ENCODE measurements at regions not wholly inside any gene's neighbourhood (a gene's known extent, or its start where the extent isn't known, plus 50 kb on each side); places are given as distances from the start of the nearest gene placed in this dataset.

DNA sequence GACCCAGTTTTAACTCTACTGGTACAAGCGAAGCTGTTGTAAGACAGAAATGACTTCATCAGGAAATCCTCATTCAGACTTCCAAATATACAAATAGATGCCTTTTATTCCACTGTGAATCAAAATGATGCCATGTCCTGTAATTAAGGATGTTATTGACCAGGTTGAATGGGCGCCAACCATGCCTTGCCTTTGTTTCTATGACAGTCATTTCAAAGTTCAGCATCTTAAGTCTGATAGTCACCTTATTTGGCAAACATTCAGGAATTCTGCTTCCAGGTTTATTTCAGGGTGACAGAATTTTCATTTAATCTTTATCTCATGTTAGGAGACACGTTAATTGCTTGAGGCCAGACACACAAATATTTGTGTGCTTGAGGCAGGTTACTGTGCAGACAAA, 592.8 kb upstream of the JAG1 start:
- TF ChIP-seq, protein P1, sequence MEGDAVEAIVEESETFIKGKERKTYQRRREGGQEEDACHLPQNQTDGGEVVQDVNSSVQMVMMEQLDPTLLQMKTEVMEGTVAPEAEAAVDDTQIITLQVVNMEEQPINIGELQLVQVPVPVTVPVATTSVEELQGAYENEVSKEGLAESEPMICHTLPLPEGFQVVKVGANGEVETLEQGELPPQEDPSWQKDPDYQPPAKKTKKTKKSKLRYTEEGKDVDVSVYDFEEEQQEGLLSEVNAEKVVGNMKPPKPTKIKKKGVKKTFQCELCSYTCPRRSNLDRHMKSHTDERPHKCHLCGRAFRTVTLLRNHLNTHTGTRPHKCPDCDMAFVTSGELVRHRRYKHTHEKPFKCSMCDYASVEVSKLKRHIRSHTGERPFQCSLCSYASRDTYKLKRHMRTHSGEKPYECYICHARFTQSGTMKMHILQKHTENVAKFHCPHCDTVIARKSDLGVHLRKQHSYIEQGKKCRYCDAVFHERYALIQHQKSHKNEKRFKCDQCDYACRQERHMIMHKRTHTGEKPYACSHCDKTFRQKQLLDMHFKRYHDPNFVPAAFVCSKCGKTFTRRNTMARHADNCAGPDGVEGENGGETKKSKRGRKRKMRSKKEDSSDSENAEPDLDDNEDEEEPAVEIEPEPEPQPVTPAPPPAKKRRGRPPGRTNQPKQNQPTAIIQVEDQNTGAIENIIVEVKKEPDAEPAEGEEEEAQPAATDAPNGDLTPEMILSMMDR (IDR thresholded peaks at IDR 0.05; ENCODE audit: poor library complexity, severe bottlenecking), result no peak
- TF ChIP-seq POLR2AphosphoS5 (IDR thresholded peaks at IDR 0.05), result no peak

All from neural cell (in vitro differentiated cells).